HL-60 (cell line): ENCODE measurements at regions not wholly inside any gene's neighbourhood (a gene's known extent, or its start where the extent isn't known, plus 50 kb on each side); places are given as distances from the start of the nearest gene placed in this dataset.

Experiments used
- DNase-seq, 2 experiments: peaks; one replicate each; pipeline ENCODE4 v3.0.0-alpha.2; 2010 to 2020; ENCODE audit warnings: low read depth in 1 of 2, low spot score in 1 of 2
- H3K27ac ChIP-seq: fragments of 250-450 bp; sonication (Bioruptor Pico); replicated peaks from 2 replicates; pipeline ENCODE4 v1.5.1; 2020; ENCODE audit warnings: mild to moderate bottlenecking, moderate library complexity
- H3K27me3 ChIP-seq: fragments of 250-450 bp; sonication (Bioruptor Pico); 2 replicates; pipeline ENCODE4 v1.5.1; 2021; ENCODE audit warnings: mild to moderate bottlenecking, moderate library complexity; ENCODE audit not compliant: insufficient read depth, poor library complexity, severe bottlenecking
- H3K4me3 ChIP-seq: replicated peaks from 2 replicates; pipeline ENCODE4 v1.5.1; 2011; ENCODE audit warnings: mild to moderate bottlenecking, control low read depth, low read length; ENCODE audit not compliant: insufficient read depth
- CTCF ChIP-seq: IDR thresholded peaks from one replicate; pipeline ENCODE4 v1.5.1; 2011; ENCODE audit warnings: low read length, control low read depth, inconsistent platforms; ENCODE audit not compliant: insufficient read depth
- GABPA ChIP-seq: IDR thresholded peaks from 2 replicates; pipeline ENCODE4 v1.6.1; 2012; ENCODE audit warnings: low read depth
- POLR2AphosphoS5 ChIP-seq: IDR thresholded peaks from 2 replicates; pipeline ENCODE4 v1.6.1; 2012; ENCODE audit warnings: low read depth
- REST ChIP-seq: IDR thresholded peaks from 2 replicates; pipeline ENCODE4 v1.6.1; 2012; ENCODE audit warnings: low read depth; ENCODE audit not compliant: insufficient replicate concordance
- SPI1 ChIP-seq: IDR thresholded peaks from 2 replicates; pipeline ENCODE4 v1.6.1; 2012; ENCODE audit warnings: low read depth, mild to moderate bottlenecking, borderline replicate concordance

- DNase-seq: no peak
- no peak overlapping the region for H3K4me3 ChIP-seq
- H3K27me3 ChIP-seq: peaks cover 5% of the 10 kb centered on the region
- H3K27ac ChIP-seq: no peak overlapping the region
- TF ChIP-seq REST: no peak
- no peak for TF ChIP-seq GABPA
- TF ChIP-seq POLR2AphosphoS5: no peak
- TF ChIP-seq CTCF: no peak
- no peak for TF ChIP-seq SPI1
These were observed 151.1 kb downstream of the SQOR start for GRCh38 chr15:45785897-45786296.

GRCh38 chr15:45790325-45790943 is 155.6 kb downstream of the SQOR start:
- DNase-seq: peak in 1 of 2 experiments; percentile 4
- peaks cover 5% of the 10 kb centered on the region for H3K27me3 ChIP-seq
- H3K4me3 ChIP-seq: no peak overlapping the region
- H3K27ac ChIP-seq: no peak overlapping the region
- TF ChIP-seq CTCF (peak; percentile 43), SPI1 (no peak)

GRCh38 chr15:45794304-45794703 is 159.5 kb downstream of the SQOR start:
- TF ChIP-seq SPI1: no peak
- no peak for TF ChIP-seq REST
- no peak for TF ChIP-seq GABPA
- TF ChIP-seq POLR2AphosphoS5: no peak
- no peak for TF ChIP-seq CTCF
- H3K27me3 ChIP-seq: no peaks in the 10 kb centered on the region
- H3K27ac ChIP-seq: no peak overlapping the region
- no peak overlapping the region for H3K4me3 ChIP-seq
- no peak for DNase-seq

- no peak overlapping the region for H3K27ac ChIP-seq
- DNase-seq: no peak
- H3K27me3 ChIP-seq: no peaks in the 10 kb centered on the region
- TF ChIP-seq CTCF: no peak
- H3K4me3 ChIP-seq: no peak overlapping the region
These were observed 160.0 kb downstream of the SQOR start for GRCh38 chr15:45794712-45795439.
